Fibroblast of mammary gland (primary cell): ENCODE measurements at regions not wholly inside any gene's neighbourhood (a gene's known extent, or its start where the extent isn't known, plus 50 kb on each side); places are given as distances from the start of the nearest gene placed in this dataset.

Experiments used
- DNase-seq: peaks from one replicate; pipeline ENCODE4 v3.0.0-alpha.2; 2010; ENCODE audit warnings: low read depth
- H3K4me3 ChIP-seq: 2 replicates; pipeline ENCODE4 v1.5.1; 2011; ENCODE audit warnings: low read depth, mild to moderate bottlenecking, low read length, moderate library complexity; ENCODE audit not compliant: control insufficient read depth
- CTCF ChIP-seq: conservative IDR thresholded peaks from 2 replicates; pipeline ENCODE4 v1.5.1; 2011; ENCODE audit warnings: low read depth, low read length, inconsistent platforms; ENCODE audit not compliant: control insufficient read depth, insufficient read depth

- no peak for DNase-seq
- H3K4me3 ChIP-seq = no peak overlapping the region
- TF ChIP-seq CTCF = no peak
Measured at GRCh38 chr20:21804802-21805201, 99.3 kb downstream of the PAX1 start.

- no peak for DNase-seq
- no peak for TF ChIP-seq CTCF
- H3K4me3 ChIP-seq = no peak overlapping the region
Measured at GRCh38 chr20:21801193-21801592, 95.7 kb downstream of the PAX1 start.

- DNase-seq = no peak
- H3K4me3 ChIP-seq = no peak overlapping the region
- no peak for TF ChIP-seq CTCF
Measured at GRCh38 chr20:21798384-21798783, 92.9 kb downstream of the PAX1 start.

GRCh38 chr20:21796059-21796458 is 90.6 kb downstream of the PAX1 start:
- TF ChIP-seq CTCF = no peak
- H3K4me3 ChIP-seq = no peak overlapping the region
- no peak for DNase-seq

- H3K4me3 ChIP-seq = no peak overlapping the region
- TF ChIP-seq CTCF = no peak
Measured at GRCh38 chr20:21788082-21788481, 82.6 kb downstream of the PAX1 start.

GRCh38 chr20:21781446-21782075 is 76.1 kb downstream of the PAX1 start:
- no peak for DNase-seq
- no peak overlapping the region for H3K4me3 ChIP-seq
- TF ChIP-seq CTCF = no peak

More at GRCh38 chr20:21788082-21788481, 82.6 kb downstream of the PAX1 start:
- no peak for DNase-seq

GRCh38 chr20:21780528-21780927 is 75.1 kb downstream of the PAX1 start:
- H3K4me3 ChIP-seq = no peak overlapping the region
- no peak for TF ChIP-seq CTCF
- no peak for DNase-seq
